GM12878 (cell line): ENCODE measurements at regions not wholly inside any gene's neighbourhood (a gene's known extent, or its start where the extent isn't known, plus 50 kb on each side); places are given as distances from the start of the nearest gene placed in this dataset.

Experiments used
- BACH1 ChIP-seq: fragments of 450-650 bp; IDR thresholded peaks from 2 replicates; pipeline ENCODE4 v1.6.1; 2017; ENCODE audit warnings: mild to moderate bottlenecking, borderline replicate concordance
- CTCF ChIP-seq, 3 experiments: IDR thresholded peaks in 2 of 3; conservative IDR thresholded peaks in 1 of 3; 2 replicates each; pipeline ENCODE4 v1.5.1; 2011; ENCODE audit warnings: low read depth in 3 of 3, low read length in 3 of 3, mild to moderate bottlenecking in 3 of 3, control low read depth in 2 of 3, moderate library complexity in 2 of 3, inconsistent platforms in 1 of 3, mixed read lengths in 1 of 3; ENCODE audit not compliant: control insufficient read depth in 2 of 3, insufficient read depth in 1 of 3; ENCODE audit errors: extremely low read depth in 1 of 3
- EGR1 ChIP-seq, 2 experiments: IDR thresholded peaks; 1 replicate in 1 of 2; 2 replicates in 1 of 2; pipeline ENCODE4 v1.6.1; 2011 to 2012; ENCODE audit warnings: low read depth in 2 of 2, low read length in 2 of 2, borderline replicate concordance in 1 of 2, mild to moderate bottlenecking in 1 of 2, moderate library complexity in 1 of 2
- FOXK2 ChIP-seq: fragments of 450-650 bp; IDR thresholded peaks from 2 replicates; pipeline ENCODE4 v1.6.1; 2017; ENCODE audit warnings: mild to moderate bottlenecking, moderate library complexity
- HDGF ChIP-seq: fragments of 450-650 bp; IDR thresholded peaks from 2 replicates; pipeline ENCODE4 v1.6.1; 2016; ENCODE audit warnings: antibody characterized with exemption
- NR2F1 ChIP-seq: fragments of 450-650 bp; conservative IDR thresholded peaks from 2 replicates; pipeline ENCODE4 v1.6.1; 2017; ENCODE audit warnings: mild to moderate bottlenecking
- POLR2AphosphoS5 ChIP-seq: IDR thresholded peaks from 2 replicates; pipeline ENCODE4 v1.6.1; 2011; ENCODE audit warnings: mild to moderate bottlenecking, low read length, inconsistent platforms
- RCOR1 ChIP-seq: conservative IDR thresholded peaks from 2 replicates; pipeline ENCODE4 v1.6.1; 2012; ENCODE audit warnings: low read depth, low read length, improper control_type of control experiment
- ZZZ3 ChIP-seq: IDR thresholded peaks from 2 replicates; pipeline ENCODE4 v1.6.1; 2011; ENCODE audit warnings: low read depth; ENCODE audit not compliant: control insufficient read depth, insufficient read length

GRCh38 chr3:151564261-151564660, 103.4 kb upstream of the IGSF10 start:
- TF ChIP-seq CTCF (IDR thresholded peaks at IDR 0.05 in 2 of 3, conservative IDR thresholded peaks at IDR 0.05 in 1 of 3; ENCODE audit: control insufficient read depth in 2 of 3, extremely low read depth in 1 of 3, insufficient read depth in 1 of 3, low read depth in 3 of 3, low read length in 3 of 3) (no peak), NR2F1 (no peak), POLR2AphosphoS5 (no peak), BACH1 (no peak), RCOR1 (no peak), HDGF (no peak), EGR1 (IDR thresholded peaks at IDR 0.05; ENCODE audit: borderline replicate concordance in 1 of 2, low read depth in 2 of 2, low read length in 2 of 2) (no peak), ZZZ3 (no peak), FOXK2 (no peak)
